Mesenchymal stem cell (in vitro differentiated cells and primary cell): ENCODE measurements at regions not wholly inside any gene's neighbourhood (a gene's known extent, or its start where the extent isn't known, plus 50 kb on each side); places are given as distances from the start of the nearest gene placed in this dataset.
"Not testable (repeated sequence)": the region's sequence is repeated elsewhere in the genome, so short reads cannot be mapped to it uniquely, and the experiment has no call there.

Experiments used
- DNase-seq: peaks from one replicate; pipeline ENCODE4 v3.0.0-alpha.2; 2013
- H2AFZ ChIP-seq: one replicate; pipeline ENCODE4 v1.6.1; 2013; ENCODE audit warnings: low read depth, mild to moderate bottlenecking, control low read depth, inconsistent platforms, low read length, moderate library complexity
- H2AK5ac ChIP-seq: 2 replicates; pipeline ENCODE4 v1.6.1; 2013; ENCODE audit warnings: low read length, moderate library complexity, mild to moderate bottlenecking, inconsistent platforms; ENCODE audit not compliant: severe bottlenecking
- H2BK120ac ChIP-seq: one replicate; pipeline ENCODE4 v1.6.1; 2013; ENCODE audit warnings: low read depth, mild to moderate bottlenecking, inconsistent platforms, low read length, moderate library complexity
- H2BK12ac ChIP-seq, 2 experiments: one replicate each; pipeline ENCODE4 v1.6.1; 2013; ENCODE audit warnings: inconsistent platforms in 2 of 2, low read length in 2 of 2, mild to moderate bottlenecking in 2 of 2, moderate library complexity in 2 of 2, control low read depth in 1 of 2
- H2BK15ac ChIP-seq: one replicate; pipeline ENCODE4 v1.6.1; 2013; ENCODE audit warnings: mild to moderate bottlenecking, low read depth, inconsistent platforms; ENCODE audit not compliant: poor library complexity, severe bottlenecking
- H2BK5ac ChIP-seq: 2 replicates; pipeline ENCODE4 v1.6.1; 2013; ENCODE audit warnings: low read depth, mild to moderate bottlenecking, low read length, control low read depth, inconsistent platforms; ENCODE audit not compliant: poor library complexity, severe bottlenecking
- H3K14ac ChIP-seq, 2 experiments: one replicate each; pipeline ENCODE4 v1.6.1; 2013; ENCODE audit warnings: inconsistent platforms in 2 of 2, low read length in 2 of 2, control low read depth in 1 of 2, mild to moderate bottlenecking in 1 of 2, moderate library complexity in 1 of 2
- H3K18ac ChIP-seq, 2 experiments: one replicate each; pipeline ENCODE4 v1.6.1; 2013; ENCODE audit warnings: inconsistent platforms in 2 of 2, low read length in 2 of 2, control low read depth in 1 of 2, low read depth in 1 of 2, mild to moderate bottlenecking in 1 of 2
- H3K23ac ChIP-seq, 2 experiments: one replicate each; pipeline ENCODE4 v1.6.1; 2013; ENCODE audit warnings: inconsistent platforms in 2 of 2, low read length in 2 of 2, mild to moderate bottlenecking in 2 of 2, moderate library complexity in 2 of 2, control low read depth in 1 of 2
- H3K27ac ChIP-seq: 2 replicates; pipeline ENCODE4 v1.5.1; 2013; ENCODE audit warnings: mild to moderate bottlenecking, moderate library complexity, low read length, control low read depth, inconsistent platforms; ENCODE audit not compliant: poor library complexity, severe bottlenecking
- H3K27me3 ChIP-seq, 2 experiments: 2 replicates each; pipeline versions ENCODE4 v1.6.1 to v1.7.0; 2013; ENCODE audit warnings: low read length in 2 of 2, mild to moderate bottlenecking in 2 of 2, moderate library complexity in 2 of 2, control low read depth in 1 of 2, inconsistent platforms in 1 of 2; ENCODE audit not compliant: control insufficient read depth in 1 of 2, insufficient read depth in 1 of 2
- H3K36me3 ChIP-seq, 2 experiments: 2 replicates each; pipeline versions ENCODE4 v1.6.1 to v1.7.0; 2013; ENCODE audit warnings: low read length in 2 of 2, control low read depth in 1 of 2, inconsistent platforms in 1 of 2, low read depth in 1 of 2, mild to moderate bottlenecking in 1 of 2; ENCODE audit not compliant: insufficient read depth in 2 of 2, control insufficient read depth in 1 of 2
- H3K4ac ChIP-seq, 2 experiments: one replicate each; pipeline ENCODE4 v1.6.1; 2013; ENCODE audit warnings: inconsistent platforms in 2 of 2, low read length in 2 of 2, mild to moderate bottlenecking in 2 of 2, moderate library complexity in 2 of 2, control low read depth in 1 of 2, low read depth in 1 of 2
- H3K4me1 ChIP-seq: 2 replicates; pipeline ENCODE4 v1.6.1; 2013; ENCODE audit warnings: low read depth, low read length, control low read depth; ENCODE audit not compliant: control insufficient read depth, insufficient read depth
- H3K4me2 ChIP-seq: 2 replicates; pipeline ENCODE4 v1.6.1; 2013; ENCODE audit warnings: low read length, mild to moderate bottlenecking, inconsistent platforms; ENCODE audit not compliant: poor library complexity, severe bottlenecking
- H3K4me3 ChIP-seq, 2 experiments: 2 replicates each; pipeline versions ENCODE4 v1.5.1 to v1.7.0; 2013; ENCODE audit warnings: low read length in 2 of 2, mild to moderate bottlenecking in 2 of 2, control low read depth in 1 of 2, low read depth in 1 of 2; ENCODE audit not compliant: insufficient read depth in 1 of 2
- H3K79me1 ChIP-seq: replicated peaks from 2 replicates; pipeline ENCODE4 v1.6.1; 2013; ENCODE audit warnings: mild to moderate bottlenecking, control low read depth, low read length, inconsistent platforms; ENCODE audit not compliant: poor library complexity, severe bottlenecking
- H3K9ac ChIP-seq: 2 replicates; pipeline ENCODE4 v1.7.0; 2013; ENCODE audit warnings: mild to moderate bottlenecking, low read length, moderate library complexity
- H3K9me3 ChIP-seq: 2 replicates; pipeline ENCODE4 v1.7.0; 2013; ENCODE audit warnings: mild to moderate bottlenecking, low read length; ENCODE audit not compliant: control insufficient read depth
- H4K8ac ChIP-seq: one replicate; pipeline ENCODE4 v1.6.1; 2013; ENCODE audit warnings: inconsistent platforms, mild to moderate bottlenecking, low read length, moderate library complexity
- H4K91ac ChIP-seq: one replicate; pipeline ENCODE4 v1.6.1; 2013; ENCODE audit warnings: mild to moderate bottlenecking, low read length, inconsistent platforms
- WGBS: methylation state at CpG from one replicate; pipeline ENCODE4 v1.1.7; 2013; ENCODE audit warnings: mixed read lengths; 5-methylcytosine and 5-hydroxymethylcytosine counted together

DNA sequence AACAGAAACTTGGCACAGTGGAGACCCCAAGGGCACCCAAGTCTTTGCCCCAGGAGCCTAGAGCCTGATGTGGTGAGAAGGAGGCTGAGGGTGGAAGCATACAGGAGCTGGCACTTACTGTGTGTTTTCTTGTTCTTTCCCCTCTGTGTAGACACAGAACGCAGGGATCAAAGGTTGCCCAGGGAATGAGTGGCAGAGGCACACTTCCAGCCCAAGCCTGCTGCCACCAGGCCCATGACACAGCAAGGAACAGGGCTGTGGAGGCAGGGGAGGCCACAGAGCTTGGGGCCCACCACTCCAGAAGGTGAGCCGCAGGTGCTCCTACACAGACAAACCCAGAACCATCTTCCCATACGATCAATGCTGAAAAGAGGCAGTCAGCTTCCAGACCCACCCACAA is 73.9 kb upstream of the S1PR3 start:
- Histone ChIP-seq H3K4me1 (no peaks in the 10 kb centered on the region), H4K91ac (no peak overlapping the region), H3K36me3 (no peaks in the 10 kb centered on the region), H2BK120ac (no peak overlapping the region), H3K9me3 (peaks cover 6% of the 10 kb centered on the region), H4K8ac (no peak overlapping the region), H3K4me3 (no peak overlapping the region), H2BK15ac (no peak overlapping the region), H3K79me1 (no peaks in the 10 kb centered on the region), H2AK5ac (no peak overlapping the region), H3K27me3 (no peaks in the 10 kb centered on the region), H3K9ac (no peak overlapping the region), H2BK12ac (no peak overlapping the region), H2AFZ (no peak overlapping the region), H3K14ac (peak overlapping the region in 1 of 2 experiments; percentile 89), H3K18ac (no peak overlapping the region), H2BK5ac (no peak overlapping the region), H3K23ac (no peak overlapping the region), H3K27ac (no peak overlapping the region), H3K4ac (no peak overlapping the region), H3K4me2 (no peak overlapping the region)
- 100% methylated on average over 3 of the region's 3 CpGs for WGBS
- DNase-seq = no peak

DNA sequence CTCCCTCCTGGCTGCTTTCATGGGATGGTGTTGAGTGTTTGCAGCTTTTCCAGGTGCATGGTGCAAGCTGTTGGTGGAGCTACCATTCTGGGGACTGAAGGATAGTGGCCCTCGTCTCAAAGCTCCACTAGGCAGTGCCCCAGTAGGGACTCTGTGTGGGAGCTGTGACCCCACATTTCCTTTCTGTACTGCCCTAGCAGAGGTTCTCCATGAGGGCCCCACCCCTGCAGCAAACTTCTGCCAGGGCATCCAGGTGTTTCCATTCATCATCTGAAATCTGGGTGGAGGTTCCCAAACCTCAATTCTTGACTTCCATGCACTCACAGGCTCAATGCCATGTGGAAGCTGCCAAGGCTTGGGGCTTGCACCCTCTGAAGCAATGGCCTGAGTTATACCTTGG is 72.7 kb upstream of the S1PR3 start:
- not testable (repeated sequence) for H3K9ac ChIP-seq, H3K79me1 ChIP-seq, DNase-seq, H3K14ac ChIP-seq, H2BK12ac ChIP-seq, H3K27ac ChIP-seq, H2BK5ac ChIP-seq, H3K4me1 ChIP-seq, H2AFZ ChIP-seq, H2BK15ac ChIP-seq, H2AK5ac ChIP-seq, H3K18ac ChIP-seq, H3K36me3 ChIP-seq, H4K8ac ChIP-seq, H2BK120ac ChIP-seq, H3K4ac ChIP-seq, H3K23ac ChIP-seq, H3K9me3 ChIP-seq, H4K91ac ChIP-seq, H3K27me3 ChIP-seq, H3K4me3 ChIP-seq, H3K4me2 ChIP-seq
- WGBS = 44% methylated on average over 1 of the region's 1 CpG

DNA sequence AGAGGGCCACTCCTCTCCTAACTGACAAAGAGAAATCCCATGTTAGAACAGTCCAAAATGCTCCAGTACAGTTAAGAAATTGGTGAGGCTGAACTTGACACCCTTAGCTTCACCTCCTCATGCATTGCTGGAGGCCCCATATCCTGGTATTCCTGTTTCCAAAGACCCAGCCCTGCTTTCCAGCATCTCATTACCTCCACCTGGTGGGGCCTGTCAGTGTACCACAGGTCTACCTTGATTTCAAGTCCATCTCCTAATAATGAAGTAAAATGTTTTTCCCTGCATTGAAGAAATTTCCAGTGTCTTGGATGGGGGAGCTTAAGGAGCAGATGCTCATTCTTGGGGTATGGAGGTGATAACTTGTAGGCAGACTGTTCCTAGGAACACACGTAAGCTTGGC is 70.6 kb upstream of the S1PR3 start:
- no peak overlapping the region for H3K4me3 ChIP-seq
- no peak overlapping the region for H3K4ac ChIP-seq
- H2BK120ac ChIP-seq = no peak overlapping the region
- H2AFZ ChIP-seq = no peak overlapping the region
- WGBS = 95% methylated on average over 1 of the region's 1 CpG
- H3K9ac ChIP-seq = no peak overlapping the region
- H3K23ac ChIP-seq = no peak overlapping the region
- peaks cover 2% of the 10 kb centered on the region for H3K4me1 ChIP-seq
- no peak overlapping the region for H3K27ac ChIP-seq
- no peak overlapping the region for H4K91ac ChIP-seq
- no peaks in the 10 kb centered on the region for H3K79me1 ChIP-seq
- no peak for DNase-seq
- H2BK15ac ChIP-seq = no peak overlapping the region
- H3K27me3 ChIP-seq = no peaks in the 10 kb centered on the region
- H2AK5ac ChIP-seq = no peak overlapping the region
- H3K36me3 ChIP-seq = no peaks in the 10 kb centered on the region
- H3K14ac ChIP-seq = no peak overlapping the region
- H2BK12ac ChIP-seq = no peak overlapping the region
- H3K18ac ChIP-seq = no peak overlapping the region
- H4K8ac ChIP-seq = no peak overlapping the region
- no peak overlapping the region for H2BK5ac ChIP-seq
- H3K9me3 ChIP-seq = peaks cover 6% of the 10 kb centered on the region
- H3K4me2 ChIP-seq = no peak overlapping the region

DNA sequence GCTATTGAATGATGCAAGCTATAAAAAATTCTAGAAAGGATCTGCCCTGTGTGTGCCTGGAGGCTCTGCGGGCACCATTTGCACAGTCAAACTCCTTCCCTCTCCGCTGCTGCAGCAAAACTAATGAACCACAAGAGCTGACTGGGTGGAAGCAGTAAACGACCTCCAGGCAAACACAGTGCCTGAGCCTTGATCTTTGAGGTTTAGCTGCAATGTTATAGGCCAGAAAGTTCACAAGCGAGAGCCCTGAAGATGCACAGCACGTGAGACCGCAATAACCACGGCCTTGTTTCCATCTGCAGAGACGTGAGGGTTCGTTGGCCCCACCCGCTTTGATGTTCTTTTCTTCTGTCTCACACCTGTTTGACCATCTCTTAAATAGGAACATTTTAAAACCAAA is 69.2 kb upstream of the S1PR3 start:
- Histone ChIP-seq H3K9me3 (peaks cover 6% of the 10 kb centered on the region), H3K27ac (no peak overlapping the region), H2BK15ac (no peak overlapping the region), H3K36me3 (no peaks in the 10 kb centered on the region), H3K4me3 (no peak overlapping the region), H4K8ac (no peak overlapping the region), H3K79me1 (no peaks in the 10 kb centered on the region), H2BK5ac (no peak overlapping the region), H2BK120ac (no peak overlapping the region), H3K9ac (no peak overlapping the region), H4K91ac (no peak overlapping the region), H3K4ac (no peak overlapping the region), H3K14ac (peak overlapping the region in 1 of 2 experiments; percentile 59), H3K27me3 (no peaks in the 10 kb centered on the region), H3K18ac (no peak overlapping the region), H3K23ac (no peak overlapping the region), H3K4me1 (peaks cover 8% of the 10 kb centered on the region), H2AFZ (no peak overlapping the region), H2AK5ac (no peak overlapping the region), H3K4me2 (no peak overlapping the region), H2BK12ac (no peak overlapping the region)
- 86% methylated on average over 10 of the region's 10 CpGs for WGBS
- DNase-seq = no peak
